Bronchial epithelial cell (primary cell): ENCODE measurements at regions not wholly inside any gene's neighbourhood (a gene's known extent, or its start where the extent isn't known, plus 50 kb on each side); places are given as distances from the start of the nearest gene placed in this dataset.
"Not testable (repeated sequence)": the region's sequence is repeated elsewhere in the genome, so short reads cannot be mapped to it uniquely, and the experiment has no call there.

ENCODE experiments used
- DNase-seq: peaks from one replicate; pipeline ENCODE4 v3.0.0-alpha.2; 2010; ENCODE audit warnings: low read depth
- FAIRE-seq: peaks from 2 replicates; lab custom pipeline; 2011; peaks lifted over from hg19 to GRCh38; lab: Jason Lieb, UNC
- H3K27me3 ChIP-seq: 2 replicates; pipeline ENCODE4 v1.5.1; 2011; ENCODE audit warnings: low read length; ENCODE audit not compliant: control insufficient read depth, insufficient read depth
- H3K36me3 ChIP-seq: 2 replicates; pipeline ENCODE4 v1.5.1; 2011; ENCODE audit warnings: low read length; ENCODE audit not compliant: control insufficient read depth, insufficient read depth
- H3K4me3 ChIP-seq: 2 replicates; pipeline ENCODE4 v1.5.1; 2011; ENCODE audit warnings: mild to moderate bottlenecking, low read depth, low read length, control low read depth

DNA sequence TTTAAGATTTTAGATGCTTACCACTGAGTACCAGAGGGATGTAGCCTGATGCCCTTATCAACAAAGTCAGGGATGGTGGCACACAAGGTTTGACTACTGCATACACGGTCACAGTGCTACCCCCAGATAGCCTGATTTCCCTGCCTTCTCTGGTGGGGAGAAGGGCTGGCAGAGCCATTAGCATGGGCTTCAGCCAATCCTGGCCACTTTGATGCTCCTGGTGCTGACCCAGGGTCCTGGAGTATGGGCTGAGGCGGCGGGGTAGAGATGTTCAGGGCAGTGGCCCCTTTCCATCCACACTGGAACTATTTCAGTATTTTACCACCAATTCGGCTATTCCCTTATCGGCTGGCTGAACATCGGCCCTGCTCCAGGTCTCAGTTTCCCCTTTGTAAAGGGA is 83.2 kb downstream of the POTEB3 start:
- not testable (repeated sequence) for DNase-seq, H3K27me3 ChIP-seq, FAIRE-seq, H3K4me3 ChIP-seq, H3K36me3 ChIP-seq

DNA sequence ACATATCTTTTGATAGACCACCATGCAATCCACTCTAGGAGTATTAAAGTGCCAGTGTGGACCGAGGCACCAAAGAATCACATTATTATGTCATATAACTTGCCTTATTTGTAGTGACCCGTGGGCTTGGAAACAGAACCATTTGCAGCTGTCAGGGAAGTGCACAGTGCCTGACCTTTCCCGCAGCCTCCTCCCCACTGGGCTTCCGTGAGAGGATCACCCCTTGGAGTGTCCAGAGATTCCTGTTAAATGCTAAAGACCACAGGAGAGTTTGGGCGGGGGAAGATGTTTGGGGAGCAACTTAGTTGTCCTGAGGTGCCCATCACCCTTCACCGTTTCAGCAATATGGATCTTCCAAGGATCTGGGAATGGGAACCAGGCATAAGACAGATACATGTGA is 84.4 kb downstream of the POTEB3 start:
- not testable (repeated sequence) for DNase-seq

DNA sequence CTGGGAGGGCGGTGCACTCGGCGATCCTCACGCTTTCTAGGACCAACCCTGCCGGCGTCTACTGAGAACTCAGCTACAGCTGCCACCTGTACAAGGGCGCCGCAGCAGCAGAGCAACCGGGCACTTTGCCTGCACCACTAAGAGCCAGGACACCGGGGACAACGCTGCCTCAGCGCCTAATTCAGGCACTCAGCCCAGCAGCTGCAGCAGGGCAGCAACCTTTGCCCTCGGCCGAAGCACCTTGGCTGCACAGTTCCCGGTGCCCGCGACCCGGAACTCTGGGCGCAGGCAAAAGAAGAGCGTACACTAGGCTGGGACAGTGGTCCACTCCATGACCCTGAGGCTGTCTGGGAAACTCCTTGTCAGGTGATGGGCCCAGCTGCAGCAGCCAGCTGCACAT is 85.7 kb downstream of the POTEB3 start:
- not testable (repeated sequence) for H3K36me3 ChIP-seq, DNase-seq, FAIRE-seq, H3K4me3 ChIP-seq, H3K27me3 ChIP-seq

More for the DNA sequence above, 84.4 kb downstream of the POTEB3 start:
- H3K4me3 ChIP-seq, FAIRE-seq, H3K36me3 ChIP-seq, H3K27me3 ChIP-seq: not testable (repeated sequence)

DNA sequence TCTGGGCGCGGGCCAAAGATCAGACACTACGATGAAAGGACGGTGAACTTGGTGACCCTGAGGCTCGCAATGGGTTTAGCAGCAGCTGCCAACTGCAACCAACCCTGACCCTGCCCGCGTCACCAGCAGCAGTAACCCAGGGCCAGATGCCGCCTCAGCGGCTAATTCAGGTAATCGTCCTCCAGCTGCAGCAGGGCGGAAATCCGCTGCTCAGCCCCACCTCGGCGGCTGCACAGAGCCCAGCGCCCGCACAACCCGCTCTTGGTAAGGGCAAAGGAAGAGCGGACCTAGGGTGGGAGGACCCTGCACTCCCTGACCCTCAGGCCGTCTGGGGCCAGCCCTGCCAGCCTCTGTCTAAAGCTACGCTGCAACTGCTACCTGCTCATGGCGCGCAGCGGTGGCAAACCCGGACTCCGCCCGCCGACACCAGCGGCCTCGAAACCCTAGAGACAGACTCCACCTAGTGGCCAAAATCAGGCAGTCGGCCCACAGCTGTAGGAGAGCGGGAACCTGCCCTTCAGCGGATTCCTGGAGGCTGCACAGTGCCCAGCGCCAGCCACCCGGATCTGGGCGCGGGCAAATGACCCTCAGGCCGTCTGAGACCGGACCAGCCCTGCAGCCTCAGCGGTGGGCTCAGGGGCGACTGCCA is 87.5 kb downstream of the POTEB3 start:
- H3K36me3 ChIP-seq, DNase-seq, H3K27me3 ChIP-seq, H3K4me3 ChIP-seq, FAIRE-seq: not testable (repeated sequence)

DNA sequence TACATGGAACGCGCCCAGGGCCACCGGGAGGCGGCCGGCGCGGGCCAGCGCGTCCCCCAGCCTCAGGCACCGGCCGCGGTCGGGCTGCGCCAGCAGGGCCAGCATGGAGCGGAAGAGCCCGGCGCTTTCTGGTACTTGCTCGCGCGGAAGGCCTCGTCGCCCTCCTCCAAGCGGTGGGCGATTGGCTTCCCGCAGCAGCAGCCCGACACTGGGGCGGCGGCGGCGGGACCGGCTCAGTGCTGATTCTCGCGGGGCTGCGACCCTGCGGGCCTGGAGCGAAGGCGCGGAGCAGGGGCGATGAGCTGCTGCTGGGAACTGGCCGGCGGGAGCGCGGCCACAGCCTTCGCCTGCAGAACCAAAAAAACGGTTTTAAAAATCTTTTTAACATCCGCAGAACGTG is 95.3 kb downstream of the POTEB3 start:
- not testable (repeated sequence) for H3K4me3 ChIP-seq, H3K27me3 ChIP-seq, FAIRE-seq, H3K36me3 ChIP-seq, DNase-seq

DNA sequence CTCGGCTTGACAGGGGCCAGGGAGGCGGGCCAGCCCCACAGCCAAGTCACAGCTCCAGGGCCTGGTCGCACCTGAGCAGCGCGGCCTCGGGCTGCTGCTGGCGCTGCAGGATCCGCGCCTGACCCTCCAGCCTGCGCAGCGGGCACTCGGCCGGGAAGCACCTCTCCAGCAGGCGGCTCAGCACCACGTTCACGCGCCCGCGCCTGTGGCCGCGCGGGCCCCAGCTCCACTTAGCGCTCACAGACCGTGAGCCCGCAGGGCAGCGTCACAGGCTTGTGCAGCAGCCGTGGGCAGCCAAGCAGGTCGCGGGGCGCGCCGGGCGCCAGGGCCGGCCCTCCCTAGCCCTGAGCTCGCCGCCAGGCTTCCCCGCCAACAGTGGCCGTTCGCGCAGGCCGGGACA is 95.8 kb downstream of the POTEB3 start:
- DNase-seq, H3K27me3 ChIP-seq, H3K36me3 ChIP-seq, FAIRE-seq, H3K4me3 ChIP-seq: not testable (repeated sequence)

DNA sequence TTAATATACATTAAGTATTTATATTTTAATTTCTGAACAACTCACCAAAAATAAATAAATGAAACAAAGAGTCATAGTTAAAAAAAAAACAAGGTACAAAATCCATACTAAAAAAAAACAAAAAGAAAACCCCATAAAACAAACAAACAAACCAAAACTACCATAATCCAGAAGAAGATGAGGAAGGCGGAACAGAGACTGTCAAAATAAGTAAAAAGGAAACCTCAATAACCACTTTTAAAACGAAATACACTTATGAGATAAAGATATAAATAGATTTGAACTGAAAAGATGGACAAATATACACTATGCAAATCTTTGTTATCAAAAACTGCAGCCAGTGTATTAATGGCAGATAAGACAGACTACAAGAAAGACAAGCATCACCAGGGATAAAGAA is 103.3 kb downstream of the POTEB3 start:
- not testable (repeated sequence) for H3K36me3 ChIP-seq, H3K27me3 ChIP-seq, FAIRE-seq, H3K4me3 ChIP-seq, DNase-seq

DNA sequence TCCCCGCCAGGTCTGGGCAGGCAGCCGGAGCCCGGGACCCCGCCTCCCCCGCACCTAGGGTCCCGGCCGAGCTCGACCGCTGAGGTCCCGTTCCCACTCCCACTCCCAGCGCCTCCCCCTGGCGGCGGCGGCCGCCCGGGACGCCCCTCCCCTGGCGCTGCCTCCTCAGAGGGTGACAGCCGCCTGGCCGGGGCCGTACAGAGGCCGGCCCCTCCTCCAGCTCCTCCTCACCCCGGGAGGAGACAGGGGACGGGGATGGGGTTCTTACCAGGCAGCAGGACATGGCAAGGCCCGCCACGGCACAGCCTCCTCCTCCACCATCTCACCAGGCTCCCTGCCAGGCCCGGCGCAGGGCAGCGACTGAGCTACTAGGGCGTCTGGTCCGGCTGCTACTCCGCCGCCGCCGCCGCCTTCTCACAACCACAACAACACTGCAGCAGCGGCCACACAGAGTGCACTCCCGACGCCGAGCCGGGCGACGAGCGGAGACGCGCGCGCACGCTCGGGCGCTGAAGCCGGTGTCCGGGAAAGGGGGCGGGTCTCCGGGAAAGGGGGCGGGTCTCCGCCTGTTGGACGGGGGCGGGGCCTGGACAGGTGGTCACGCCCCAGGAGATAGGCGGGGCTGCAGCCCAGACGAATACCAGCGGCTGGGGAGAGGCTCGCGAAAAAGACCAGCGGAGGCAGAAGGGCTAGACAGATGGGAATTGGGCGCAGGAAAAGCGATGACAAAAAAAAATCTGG is 115.4 kb downstream of the POTEB3 start:
- H3K27me3 ChIP-seq, H3K4me3 ChIP-seq, FAIRE-seq, H3K36me3 ChIP-seq, DNase-seq: not testable (repeated sequence)

DNA sequence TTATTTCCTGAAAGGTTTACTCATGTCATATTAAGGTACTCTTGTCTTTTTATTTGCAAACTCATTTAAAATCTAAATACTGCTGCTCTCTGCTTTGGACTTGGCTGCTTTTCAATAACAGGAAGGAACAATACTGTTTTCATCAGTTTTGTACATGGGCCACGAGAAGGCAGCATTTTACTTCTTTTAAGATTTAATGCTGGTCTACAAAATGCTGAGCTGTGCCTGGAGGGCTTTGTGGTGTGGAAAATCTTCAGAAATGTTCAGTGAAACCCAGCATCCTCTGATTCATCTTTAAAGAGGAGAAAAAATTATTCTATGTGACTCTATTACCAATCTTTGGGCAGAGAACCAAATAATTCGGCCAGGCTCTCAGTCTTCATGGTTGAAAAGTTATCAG is 155.9 kb downstream of the POTEB3 start:
- H3K36me3 ChIP-seq, FAIRE-seq, H3K27me3 ChIP-seq, H3K4me3 ChIP-seq, DNase-seq: not testable (repeated sequence)

DNA sequence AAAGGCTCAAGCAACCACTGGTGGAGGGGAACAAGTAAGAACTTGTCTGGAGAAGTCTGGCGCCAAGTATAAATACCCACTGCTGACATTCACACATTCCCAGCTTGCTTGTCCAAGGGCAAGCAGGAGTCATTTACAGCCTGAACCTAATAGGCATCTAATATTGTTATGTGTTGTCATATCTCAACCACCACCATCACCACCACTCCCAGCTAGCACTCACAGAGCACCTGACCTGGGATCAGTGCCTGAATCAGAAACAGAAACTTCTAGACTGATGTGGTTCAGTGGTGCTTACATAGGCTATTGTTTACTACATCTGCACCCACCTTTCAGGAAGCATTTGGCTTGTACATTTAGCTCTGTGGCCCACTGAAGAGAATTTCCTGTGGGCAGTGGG is 157.1 kb downstream of the POTEB3 start:
- H3K36me3 ChIP-seq, DNase-seq, H3K4me3 ChIP-seq, H3K27me3 ChIP-seq: not testable (repeated sequence)
- peak; percentile 95 for FAIRE-seq

DNA sequence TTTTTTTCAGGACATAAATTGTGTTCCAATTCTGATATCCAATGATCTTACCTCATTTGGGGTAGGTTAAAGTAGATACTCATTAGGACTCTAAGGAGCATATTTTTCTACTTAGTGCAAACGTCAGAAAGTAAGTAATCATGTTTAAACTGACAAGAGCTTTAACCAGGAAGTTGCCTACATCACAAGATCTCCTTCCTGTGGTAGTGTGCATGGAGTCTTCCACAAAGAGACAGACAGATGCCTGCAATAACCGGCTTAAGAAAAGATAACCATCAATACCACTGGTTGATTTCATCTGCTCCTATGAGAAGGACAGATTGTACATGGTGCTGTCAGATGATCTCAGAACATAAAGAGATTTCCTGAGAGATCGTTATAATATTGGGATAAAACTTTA is 160.0 kb downstream of the POTEB3 start:
- not testable (repeated sequence) for H3K4me3 ChIP-seq, H3K27me3 ChIP-seq, DNase-seq, FAIRE-seq, H3K36me3 ChIP-seq

DNA sequence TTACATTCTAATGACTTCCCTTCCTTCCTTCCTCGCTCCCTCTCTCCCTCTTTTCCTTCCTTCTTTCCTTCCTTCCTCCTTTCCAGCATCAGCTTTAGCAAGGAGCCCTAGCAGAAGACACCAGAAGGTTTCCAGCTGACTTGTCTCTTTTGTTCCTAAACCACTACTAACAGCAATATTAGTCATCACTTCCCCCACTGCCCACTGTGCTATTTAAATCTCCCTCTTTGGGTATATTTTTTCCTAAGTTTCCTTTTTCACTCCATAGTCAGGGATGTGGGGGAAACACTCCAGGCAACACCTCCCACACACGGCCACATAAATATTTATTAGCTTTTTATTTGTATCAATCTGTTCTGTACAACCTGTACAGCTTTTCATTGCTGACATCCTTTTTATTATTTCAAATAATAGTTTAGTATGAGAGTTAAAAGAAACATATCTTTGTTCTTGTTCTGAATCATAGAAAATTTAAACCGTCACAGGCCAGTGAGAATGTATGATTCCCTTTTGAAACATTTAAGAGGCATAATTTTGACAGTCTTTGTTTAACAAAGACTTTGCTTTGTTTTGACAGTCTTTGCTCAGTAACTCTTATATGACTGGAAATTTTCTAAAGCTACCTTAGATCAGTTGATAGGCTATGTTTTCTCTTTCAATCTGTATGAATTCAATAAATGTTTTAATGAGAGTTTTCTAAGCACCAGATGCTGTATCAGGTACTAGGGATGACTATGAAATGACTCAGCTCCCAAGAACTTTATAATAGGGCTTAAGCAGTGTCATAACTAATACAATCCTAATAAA is 167.9 kb downstream of the POTEB3 start:
- not testable (repeated sequence) for H3K4me3 ChIP-seq, H3K27me3 ChIP-seq, H3K36me3 ChIP-seq
- DNase-seq, result peak; percentile 29
- FAIRE-seq, result peak; percentile 28
